H1 (cell line): ENCODE measurements at regions not wholly inside any gene's neighbourhood (a gene's known extent, or its start where the extent isn't known, plus 50 kb on each side); places are given as distances from the start of the nearest gene placed in this dataset.

Experiments
- CHD1 ChIP-seq: IDR thresholded peaks from 2 replicates; pipeline ENCODE4 v1.6.1; 2012; ENCODE audit warnings: low read depth, low read length, improper control_type of control experiment
- MAFK ChIP-seq: IDR thresholded peaks from 2 replicates; pipeline ENCODE4 v1.6.1; 2012; ENCODE audit warnings: low read depth, mild to moderate bottlenecking, improper control_type of control experiment, low read length

- TF ChIP-seq CHD1 (no peak), MAFK (no peak)
These were observed 211.5 kb downstream of the PHLDA1 start (continued) for GRCh38 chr12:75820071-75820470.
